Smooth muscle cell (in vitro differentiated cells): ENCODE measurements at regions not wholly inside any gene's neighbourhood (a gene's known extent, or its start where the extent isn't known, plus 50 kb on each side); places are given as distances from the start of the nearest gene placed in this dataset.
"Not testable (repeated sequence)": the region's sequence is repeated elsewhere in the genome, so short reads cannot be mapped to it uniquely, and the experiment has no call there.

ENCODE experiments used
- DNase-seq: peaks from one replicate; lab custom pipeline; 2025; ENCODE audit not compliant: unreplicated experiment; lab: John Stamatoyannopoulos, UW
- H2AFZ ChIP-seq: fragments of 200-600 bp; sonication (generic); 2 replicates; pipeline ENCODE4 v1.6.0; 2016; ENCODE audit warnings: antibody characterized with exemption, low read depth, mild to moderate bottlenecking
- H3F3A ChIP-seq: fragments of 200-600 bp; sonication (generic); 2 replicates; pipeline ENCODE4 v1.6.0; 2017; ENCODE audit warnings: antibody characterized with exemption, low read depth
- H3K27ac ChIP-seq: fragments of 200-600 bp; sonication (generic); 2 replicates; pipeline ENCODE4 v1.5.1; 2016; ENCODE audit warnings: low read depth, mild to moderate bottlenecking
- H3K27me3 ChIP-seq: fragments of 200-600 bp; sonication (generic); 2 replicates; pipeline ENCODE4 v1.6.1; 2016; ENCODE audit warnings: low read depth, mild to moderate bottlenecking
- H3K36me3 ChIP-seq: fragments of 200-600 bp; sonication (generic); 2 replicates; pipeline ENCODE4 v1.5.1; 2016; ENCODE audit warnings: low read depth
- H3K4me1 ChIP-seq: fragments of 200-600 bp; sonication (generic); 2 replicates; pipeline ENCODE4 v1.5.1; 2016; ENCODE audit warnings: low read depth
- H3K4me2 ChIP-seq: fragments of 200-600 bp; sonication (generic); 2 replicates; pipeline ENCODE4 v1.6.0; 2016; ENCODE audit warnings: mild to moderate bottlenecking
- H3K4me3 ChIP-seq: fragments of 200-600 bp; sonication (generic); 2 replicates; pipeline ENCODE4 v1.5.1; 2016; ENCODE audit warnings: mild to moderate bottlenecking
- H3K79me2 ChIP-seq: fragments of 200-600 bp; sonication (generic); 2 replicates; pipeline ENCODE4 v1.6.0; 2016; ENCODE audit warnings: low read depth, mild to moderate bottlenecking
- H3K9ac ChIP-seq: fragments of 200-600 bp; sonication (generic); 2 replicates; pipeline ENCODE4 v1.6.0; 2016; ENCODE audit warnings: low read depth
- H3K9me3 ChIP-seq: fragments of 200-600 bp; sonication (generic); replicated peaks from 2 replicates; pipeline ENCODE4 v1.5.1; 2016; ENCODE audit warnings: low read depth
- H4K20me1 ChIP-seq: fragments of 200-600 bp; sonication (generic); 2 replicates; pipeline ENCODE4 v1.6.0; 2016; ENCODE audit warnings: low read depth
- CTCF ChIP-seq: fragments of 200-600 bp; sonication (generic); IDR thresholded peaks from 2 replicates; pipeline ENCODE4 v1.5.1; 2017; ENCODE audit warnings: borderline replicate concordance, mild to moderate bottlenecking, antibody characterized with exemption; ENCODE audit not compliant: insufficient read depth, poor library complexity, severe bottlenecking
- WGBS: methylation state at CpG from one replicate; pipeline ENCODE4 v1.1.7; 2016; ENCODE audit warnings: low lambda C conversion rate; 5-methylcytosine and 5-hydroxymethylcytosine counted together

GRCh38 chr14:43338713-43339112 is 1168.4 kb downstream of the FSCB start:
- Histone ChIP-seq H3K36me3 (no peaks in the 10 kb centered on the region), H2AFZ (no peak overlapping the region), H3K9ac (no peak overlapping the region), H3F3A (no peaks in the 10 kb centered on the region), H3K27me3 (no peaks in the 10 kb centered on the region), H3K9me3 (no peaks in the 10 kb centered on the region), H4K20me1 (no peaks in the 10 kb centered on the region), H3K79me2 (no peaks in the 10 kb centered on the region), H3K4me2 (no peak overlapping the region), H3K4me1 (no peaks in the 10 kb centered on the region), H3K27ac (no peak overlapping the region), H3K4me3 (no peak overlapping the region)
- no peak for TF ChIP-seq CTCF
- 83% methylated on average over 1 of the region's 1 CpG for WGBS
- DNase-seq, result no peak

GRCh38 chr14:43336351-43336750 is 1170.7 kb downstream of the FSCB start:
- H3K27ac ChIP-seq, result no peak overlapping the region
- WGBS, result 85% methylated on average over 2 of the region's 2 CpGs
- H3K4me1 ChIP-seq, result no peaks in the 10 kb centered on the region
- no peaks in the 10 kb centered on the region for H3F3A ChIP-seq
- H3K4me2 ChIP-seq, result no peak overlapping the region
- no peaks in the 10 kb centered on the region for H4K20me1 ChIP-seq
- no peaks in the 10 kb centered on the region for H3K79me2 ChIP-seq
- no peaks in the 10 kb centered on the region for H3K27me3 ChIP-seq
- no peak overlapping the region for H3K9ac ChIP-seq
- H3K4me3 ChIP-seq, result no peak overlapping the region
- no peaks in the 10 kb centered on the region for H3K36me3 ChIP-seq
- TF ChIP-seq CTCF, result no peak
- H3K9me3 ChIP-seq, result no peaks in the 10 kb centered on the region
- H2AFZ ChIP-seq, result no peak overlapping the region
- DNase-seq, result no peak

- H3K4me3 ChIP-seq, H2AFZ ChIP-seq, H3K79me2 ChIP-seq, H3K9ac ChIP-seq, DNase-seq, H4K20me1 ChIP-seq, H3K36me3 ChIP-seq, H3F3A ChIP-seq, H3K4me2 ChIP-seq, H3K4me1 ChIP-seq, H3K27me3 ChIP-seq, H3K9me3 ChIP-seq, H3K27ac ChIP-seq: not testable (repeated sequence)
- WGBS, result 91% methylated on average over 19 of the region's 24 CpGs
Measured at GRCh38 chr14:43326501-43327407, 1180.3 kb downstream of the FSCB start.

- H3K27me3 ChIP-seq, result no peaks in the 10 kb centered on the region
Measured at GRCh38 chr14:43316427-43316826, 1190.7 kb downstream of the FSCB start.

More at GRCh38 chr14:43316427-43316826, 1190.7 kb downstream of the FSCB start:
- Histone ChIP-seq H3K9me3 (no peaks in the 10 kb centered on the region), H3K79me2 (no peaks in the 10 kb centered on the region), H3K4me1 (no peaks in the 10 kb centered on the region), H4K20me1 (no peaks in the 10 kb centered on the region), H3K4me3 (no peak overlapping the region), H3K4me2 (no peak overlapping the region), H3K9ac (no peak overlapping the region), H3F3A (no peaks in the 10 kb centered on the region), H3K27ac (no peak overlapping the region), H3K36me3 (no peaks in the 10 kb centered on the region), H2AFZ (no peak overlapping the region)
- no peak for TF ChIP-seq CTCF
- 86% methylated on average over 2 of the region's 2 CpGs for WGBS
- DNase-seq, result no peak
